ENCODE measurements at regions not wholly inside any gene's neighbourhood (a gene's known extent, or its start where the extent isn't known, plus 50 kb on each side); places are given as distances from the start of the nearest gene placed in this dataset.
"Not testable (repeated sequence)": the region's sequence is repeated elsewhere in the genome, so short reads cannot be mapped to it uniquely, and the experiment has no call there.

GRCh38 chr6:16950302-16950701, 151.5 kb upstream of the STMND1 start:
- no peak for DNase-seq (ENCODE audit: low spot score)

DNA sequence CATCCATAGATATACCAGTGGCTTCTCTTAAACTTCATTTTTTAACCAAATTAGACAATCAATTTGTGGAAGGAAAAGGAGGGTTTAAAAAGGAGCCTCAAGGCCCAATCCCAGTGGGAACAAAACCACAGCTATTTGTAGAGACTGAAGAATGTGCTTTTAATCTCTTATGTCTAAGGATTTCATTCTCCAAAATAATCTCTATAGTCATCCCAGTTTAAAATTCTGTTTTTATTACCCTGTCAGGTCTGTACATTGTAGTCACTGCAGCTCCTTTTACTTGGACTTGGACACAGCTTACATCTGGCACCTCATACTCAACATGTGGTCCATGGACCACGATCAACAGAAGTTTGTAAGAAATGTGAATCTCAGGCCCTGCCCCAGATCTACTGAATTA, 152.1 kb upstream of the STMND1 start:
- DNase-seq (ENCODE audit: low spot score): no peak

GRCh38 chr6:16948396-16948795, 153.5 kb upstream of the STMND1 start:
- DNase-seq (ENCODE audit: low spot score): no peak

- peak; percentile 93 for DNase-seq (ENCODE audit: low spot score)
Observed at GRCh38 chr6:16947375-16948015, 154.4 kb upstream of the STMND1 start.

DNA sequence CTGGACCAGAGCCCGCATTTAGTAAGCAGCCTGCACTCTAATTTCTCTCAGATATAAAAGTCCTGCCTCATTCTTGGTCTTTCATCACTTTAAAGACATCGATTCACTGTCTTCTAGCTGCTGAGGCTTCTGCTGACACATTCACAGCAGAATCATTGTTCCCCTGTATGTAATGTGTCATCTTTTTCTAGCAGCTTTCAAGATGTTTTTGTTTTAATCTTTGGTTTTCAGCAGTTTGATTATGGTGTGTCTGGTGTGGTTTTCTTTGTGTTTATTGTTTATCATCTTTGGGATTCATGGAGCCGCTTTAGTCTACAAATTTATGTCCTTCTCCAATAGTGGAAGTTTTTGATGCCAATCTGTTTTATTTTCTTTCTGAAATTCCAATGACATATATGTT, 157.3 kb upstream of the STMND1 start:
- no peak for DNase-seq (ENCODE audit: low spot score)

- no peak for DNase-seq (ENCODE audit: low spot score)
Observed at GRCh38 chr6:16939839-16940238, 162.0 kb upstream of the STMND1 start.

DNA sequence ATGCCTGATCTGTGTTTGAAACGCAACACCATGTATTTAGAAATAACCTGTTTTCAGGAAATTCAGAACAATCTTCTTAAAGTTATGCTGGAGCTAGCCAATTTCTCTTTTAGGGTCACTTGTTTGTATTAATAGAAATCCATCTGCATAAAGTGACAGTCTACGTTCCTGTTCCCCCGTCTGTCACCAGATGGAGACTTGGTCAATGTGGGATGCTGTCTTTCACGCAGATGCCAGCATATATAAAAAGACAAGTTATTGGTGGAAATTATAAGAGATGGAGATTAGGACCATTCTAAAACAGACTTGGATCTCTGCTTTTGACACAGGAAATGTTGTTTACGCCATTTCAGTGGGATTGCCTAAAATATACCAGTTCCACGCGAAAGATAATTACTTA, 162.5 kb upstream of the STMND1 start:
- DNase-seq (ENCODE audit: low spot score): no peak

- DNase-seq (ENCODE audit: low spot score): no peak
Observed at GRCh38 chr6:16936893-16937292, 165.0 kb upstream of the STMND1 start.

DNA sequence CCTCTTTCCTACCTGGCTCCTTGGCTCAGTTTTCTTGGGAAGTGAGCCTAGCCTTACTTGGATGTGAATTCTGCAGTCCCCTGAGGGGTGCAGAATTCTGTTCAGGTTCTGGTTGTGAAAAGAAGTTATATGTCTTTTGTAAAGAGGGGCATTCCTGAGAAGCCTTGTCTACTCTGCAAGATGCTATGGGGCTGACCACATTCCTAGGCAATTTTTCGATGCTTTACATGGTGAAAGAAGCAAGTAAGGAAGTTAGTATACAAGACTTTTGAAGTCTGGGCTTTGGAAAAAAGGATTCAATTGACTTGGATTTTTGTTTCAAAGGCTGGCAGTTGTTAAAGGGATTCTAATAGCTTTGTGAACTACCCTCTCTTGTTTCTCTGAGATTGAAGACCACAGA, 167.9 kb upstream of the STMND1 start:
- no peak for DNase-seq (ENCODE audit: low spot score)

DNA sequence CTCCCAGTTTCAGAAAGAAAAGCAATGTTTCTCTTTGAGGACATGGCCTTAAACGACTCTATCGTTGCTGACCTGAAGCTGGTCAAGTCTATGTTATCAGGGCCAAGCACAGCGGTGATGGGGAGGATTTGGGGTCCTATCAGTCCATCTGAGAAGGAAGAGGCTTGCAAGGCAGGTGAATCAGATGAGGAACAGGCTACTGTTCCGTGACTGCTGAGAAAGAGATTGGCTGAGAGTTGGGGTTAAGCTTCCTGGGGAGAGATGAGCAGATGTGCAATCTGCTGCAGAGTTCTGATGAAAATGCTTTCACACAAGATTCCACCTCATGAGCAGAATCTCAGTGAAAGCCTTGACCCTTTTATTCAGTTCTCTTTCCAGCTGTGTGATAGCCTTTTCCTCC, 168.3 kb upstream of the STMND1 start:
- no peak for DNase-seq (ENCODE audit: low spot score)

GRCh38 chr6:16932920-16933319, 168.9 kb upstream of the STMND1 start:
- no peak for DNase-seq (ENCODE audit: low spot score)

GRCh38 chr6:16931079-16931478, 169.8 kb upstream of the ATXN1 start:
- not testable (repeated sequence) for DNase-seq (ENCODE audit: low spot score)

DNA sequence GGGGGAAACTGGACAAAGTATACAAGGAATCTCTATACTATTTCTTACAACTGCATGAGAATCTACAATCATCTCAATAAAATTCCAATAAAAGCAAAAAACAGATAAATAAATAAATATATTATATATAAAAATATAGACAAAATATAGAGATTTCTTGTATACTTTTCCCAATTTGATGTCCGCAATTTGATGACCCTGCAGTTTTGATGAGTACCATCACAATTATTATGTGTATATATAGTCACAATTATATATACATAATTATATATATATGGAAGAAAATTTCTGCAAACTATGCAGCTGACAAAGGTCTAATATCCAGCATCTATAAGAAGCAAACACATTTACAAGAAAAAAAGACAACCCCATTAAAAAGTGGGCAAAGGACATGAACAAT, 169.2 kb upstream of the ATXN1 start:
- DNase-seq (ENCODE audit: low spot score): no peak

DNA sequence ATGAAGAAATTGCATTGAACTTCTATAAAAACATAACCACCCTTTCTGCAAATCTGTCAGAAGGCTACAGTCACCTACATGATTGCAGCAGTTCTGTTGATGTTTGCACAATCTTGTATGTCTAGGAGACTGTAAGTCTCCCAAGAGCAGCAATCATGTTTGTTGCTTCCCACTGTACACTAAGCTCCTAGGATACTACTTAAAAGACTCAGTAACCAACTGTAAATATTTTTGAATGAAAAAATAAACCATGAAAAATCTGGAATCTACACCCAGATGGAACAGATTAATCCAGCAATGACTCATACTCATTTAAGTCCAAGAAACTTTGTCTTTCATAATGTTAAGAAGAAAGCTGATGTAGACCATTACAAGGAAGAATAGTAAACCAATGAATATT, 168.5 kb upstream of the ATXN1 start:
- DNase-seq (ENCODE audit: low spot score): peak; percentile 19

GRCh38 chr6:16928387-16928786, 167.1 kb upstream of the ATXN1 start:
- DNase-seq (ENCODE audit: low spot score): no peak

- DNase-seq (ENCODE audit: low spot score): no peak
Observed at GRCh38 chr6:16927205-16927604, 165.9 kb upstream of the ATXN1 start.

DNA sequence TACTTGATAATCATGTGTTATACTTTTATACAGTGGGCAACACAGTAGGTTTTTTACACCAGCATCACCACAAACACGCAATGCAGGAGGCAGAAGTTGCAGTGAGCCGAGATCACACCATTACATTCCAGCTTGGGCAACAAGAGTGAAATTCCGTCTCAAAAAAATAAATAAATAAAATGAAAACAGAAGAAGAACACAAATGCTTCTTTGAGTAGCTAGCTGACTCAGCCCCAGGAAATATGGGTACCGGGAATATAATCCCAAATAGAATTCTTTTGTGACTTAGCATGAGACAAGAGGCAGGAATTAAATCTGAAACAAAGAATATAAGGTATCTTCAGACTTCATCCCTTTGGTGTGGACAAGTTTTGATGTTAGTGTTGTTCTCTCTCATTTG, 164.2 kb upstream of the ATXN1 start:
- no peak for DNase-seq (ENCODE audit: low spot score)

GRCh38 chr6:16922282-16922681, 161.0 kb upstream of the ATXN1 start:
- DNase-seq (ENCODE audit: low spot score): no peak

DNA sequence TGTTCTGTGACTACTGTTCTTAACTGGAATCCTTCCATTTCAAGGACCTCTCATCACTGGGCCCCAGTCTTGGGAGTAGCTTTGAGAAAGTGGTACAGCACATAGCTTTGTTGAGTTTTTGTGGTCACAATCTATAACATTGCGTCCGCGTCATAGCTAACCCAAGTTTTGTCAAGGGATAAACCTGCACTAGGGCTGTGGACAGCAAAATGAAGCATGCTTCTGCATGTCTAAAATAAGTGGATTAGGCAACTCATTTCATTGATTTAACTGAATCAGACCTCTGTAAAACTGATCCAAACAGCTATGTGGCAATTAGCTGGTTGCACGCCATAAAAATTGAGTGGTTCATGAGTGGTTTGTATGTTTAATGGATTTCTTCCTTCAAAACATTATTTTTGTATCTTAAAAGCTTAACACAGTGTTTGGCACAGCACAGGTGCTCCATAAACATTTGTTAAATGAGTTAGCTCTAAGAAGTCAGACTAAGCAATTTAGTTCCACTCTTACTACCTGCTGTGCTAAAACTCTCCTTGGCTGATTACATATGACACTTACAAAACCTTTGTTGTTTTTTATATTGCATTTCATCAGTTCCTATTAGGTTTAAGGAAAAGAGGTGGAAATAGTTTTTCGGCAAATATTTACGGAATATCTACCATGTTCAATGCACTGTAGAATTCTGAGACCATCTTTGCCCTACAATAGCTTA, 160.3 kb upstream of the ATXN1 start:
- DNase-seq (ENCODE audit: low spot score): no peak

- DNase-seq (ENCODE audit: low spot score): no peak
Observed at GRCh38 chr6:16918586-16918985, 157.3 kb upstream of the ATXN1 start.

- no peak for DNase-seq (ENCODE audit: low spot score)
Observed at GRCh38 chr6:16914184-16914583, 152.9 kb upstream of the ATXN1 start.

DNA sequence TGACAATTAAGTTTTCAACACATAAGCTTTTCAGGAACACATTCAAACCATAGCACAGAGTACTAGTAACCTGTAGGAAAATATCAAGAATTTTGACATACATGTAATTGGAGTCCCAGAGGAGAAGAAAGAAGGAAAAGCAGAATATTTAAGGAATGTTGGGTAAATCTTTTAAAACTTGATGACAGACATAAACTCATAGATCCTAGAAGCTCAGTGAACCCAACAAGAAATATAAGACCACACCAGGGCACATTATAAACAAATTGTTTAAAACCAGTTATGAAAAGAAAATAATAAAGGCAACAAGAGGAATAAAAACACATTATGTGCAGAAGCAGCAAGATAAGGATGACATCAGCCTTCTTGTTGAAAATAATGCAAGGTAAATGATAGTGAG, 151.5 kb upstream of the ATXN1 start:
- DNase-seq (ENCODE audit: low spot score): no peak

DNA sequence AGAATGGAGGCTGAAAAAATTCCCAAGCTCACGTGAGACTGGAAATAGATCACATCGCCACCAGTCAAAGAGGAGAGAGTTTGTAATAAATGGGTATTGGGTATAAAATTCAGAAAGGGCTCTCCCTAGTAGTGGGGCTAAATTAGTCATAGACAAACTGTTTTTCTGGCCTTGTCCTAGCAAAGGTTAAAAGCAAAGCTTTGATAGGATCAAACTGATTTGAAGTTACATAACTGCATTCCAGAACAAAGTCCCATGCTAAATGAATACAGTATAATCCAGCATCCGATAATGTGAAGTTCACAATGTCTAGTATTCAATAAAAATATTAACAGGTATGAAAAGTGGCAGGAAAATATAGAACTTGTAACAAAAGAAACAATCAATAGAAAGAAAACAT, 149.8 kb upstream of the ATXN1 start:
- DNase-seq (ENCODE audit: low spot score): no peak
